ENCODE measurements at regions not wholly inside any gene's neighbourhood (a gene's known extent, or its start where the extent isn't known, plus 50 kb on each side); places are given as distances from the start of the nearest gene placed in this dataset.

GRCh38 chr12:98058838-98059237 lies 456.6 kb upstream of the TMPO start:
- Histone ChIP-seq H3K27me3 (ENCODE audit: control insufficient read depth, insufficient read depth, low read length) (no peaks in the 10 kb centered on the region), H3K36me3 (ENCODE audit: control insufficient read depth, insufficient read depth, low read length) (no peaks in the 10 kb centered on the region), H3K4me3 (ENCODE audit: low read depth, low read length) (no peak overlapping the region)
- TF ChIP-seq CTCF (IDR thresholded peaks at IDR 0.05; ENCODE audit: insufficient read depth, low read length, poor library complexity, severe bottlenecking) = no peak
- no peak for DNase-seq (ENCODE audit: low read depth)

GRCh38 chr12:98059659-98060343 lies 455.6 kb upstream of the TMPO start:
- Histone ChIP-seq H3K4me3 (ENCODE audit: low read depth, low read length) (no peak overlapping the region), H3K36me3 (ENCODE audit: control insufficient read depth, insufficient read depth, low read length) (no peaks in the 10 kb centered on the region), H3K27me3 (ENCODE audit: control insufficient read depth, insufficient read depth, low read length) (no peaks in the 10 kb centered on the region)
- no peak for TF ChIP-seq CTCF (IDR thresholded peaks at IDR 0.05; ENCODE audit: insufficient read depth, low read length, poor library complexity, severe bottlenecking)
- DNase-seq (ENCODE audit: low read depth) = no peak

- no peaks in the 10 kb centered on the region for H3K27me3 ChIP-seq (ENCODE audit: control insufficient read depth, insufficient read depth, low read length)
- H3K36me3 ChIP-seq (ENCODE audit: control insufficient read depth, insufficient read depth, low read length) = no peaks in the 10 kb centered on the region
Measured at GRCh38 chr12:98060411-98060810, 455.0 kb upstream of the TMPO start.

GRCh38 chr12:98062464-98063245 lies 452.7 kb upstream of the TMPO start:
- no peaks in the 10 kb centered on the region for H3K36me3 ChIP-seq (ENCODE audit: control insufficient read depth, insufficient read depth, low read length)
- no peak overlapping the region for H3K4me3 ChIP-seq (ENCODE audit: low read depth, low read length)
- no peak for DNase-seq (ENCODE audit: low read depth)
- TF ChIP-seq CTCF (IDR thresholded peaks at IDR 0.05; ENCODE audit: insufficient read depth, low read length, poor library complexity, severe bottlenecking) = no peak
- H3K27me3 ChIP-seq (ENCODE audit: control insufficient read depth, insufficient read depth, low read length) = no peaks in the 10 kb centered on the region

More at GRCh38 chr12:98060411-98060810, 455.0 kb upstream of the TMPO start:
- no peak for TF ChIP-seq CTCF (IDR thresholded peaks at IDR 0.05; ENCODE audit: insufficient read depth, low read length, poor library complexity, severe bottlenecking)
- no peak for DNase-seq (ENCODE audit: low read depth)
- H3K4me3 ChIP-seq (ENCODE audit: low read depth, low read length) = no peak overlapping the region

GRCh38 chr12:98064501-98064900 lies 450.9 kb upstream of the TMPO start:
- DNase-seq (ENCODE audit: low read depth) = no peak
- no peaks in the 10 kb centered on the region for H3K27me3 ChIP-seq (ENCODE audit: control insufficient read depth, insufficient read depth, low read length)
- no peak for TF ChIP-seq CTCF (IDR thresholded peaks at IDR 0.05; ENCODE audit: insufficient read depth, low read length, poor library complexity, severe bottlenecking)
- H3K4me3 ChIP-seq (ENCODE audit: low read depth, low read length) = no peak overlapping the region
- no peaks in the 10 kb centered on the region for H3K36me3 ChIP-seq (ENCODE audit: control insufficient read depth, insufficient read depth, low read length)

Measured in kidney epithelial cell (primary cell).